Dermis blood vessel endothelial cell (primary cell): ENCODE measurements at regions not wholly inside any gene's neighbourhood (a gene's known extent, or its start where the extent isn't known, plus 50 kb on each side); places are given as distances from the start of the nearest gene placed in this dataset.
"Not testable (repeated sequence)": the region's sequence is repeated elsewhere in the genome, so short reads cannot be mapped to it uniquely, and the experiment has no call there.

Source experiments
- DNase-seq: peaks from one replicate; pipeline ENCODE4 v3.0.0; 2010

DNA sequence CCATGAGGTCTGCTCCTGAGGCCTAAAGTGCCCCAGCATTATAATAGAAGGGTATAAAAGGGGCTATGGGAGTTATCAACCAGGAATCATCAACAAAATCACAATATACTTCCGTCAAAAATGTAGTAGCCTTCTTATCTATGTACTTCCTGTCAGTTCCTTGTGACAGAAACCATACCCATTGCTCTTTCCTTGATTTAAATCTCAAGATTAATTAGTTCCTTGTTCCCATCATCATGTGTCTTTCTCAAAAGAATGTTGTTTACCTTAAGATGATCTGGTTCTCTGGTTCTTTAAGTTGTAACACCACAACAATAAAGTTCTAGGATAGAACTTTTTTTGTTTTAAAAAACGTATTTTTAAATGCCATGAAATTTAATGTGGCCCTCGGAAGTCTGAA, 833.3 kb downstream of the LTN1 start:
- DNase-seq, result no peak

- DNase-seq, result no peak
These were observed 836.1 kb downstream of the LTN1 start for GRCh38 chr21:28156590-28156989.

DNA sequence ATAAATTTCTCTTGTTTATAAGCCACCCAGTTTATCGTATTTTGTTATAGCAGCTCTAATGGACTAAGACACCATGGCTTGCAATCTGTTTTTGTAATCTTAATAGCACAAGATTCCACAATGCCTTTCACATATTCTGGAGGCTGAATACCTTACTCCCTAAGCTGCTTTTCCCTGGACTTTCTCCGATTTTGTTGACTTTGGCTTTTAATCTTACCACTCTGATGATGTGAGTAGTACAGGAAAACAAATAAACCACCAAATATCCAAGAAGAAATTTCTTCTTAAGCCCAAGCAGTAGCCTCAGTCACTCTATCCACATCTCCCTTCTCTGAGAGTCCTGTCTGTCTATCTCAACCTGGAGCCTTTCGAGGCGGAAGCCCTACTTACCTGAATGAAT, 838.6 kb downstream of the LTN1 start:
- no peak for DNase-seq

DNA sequence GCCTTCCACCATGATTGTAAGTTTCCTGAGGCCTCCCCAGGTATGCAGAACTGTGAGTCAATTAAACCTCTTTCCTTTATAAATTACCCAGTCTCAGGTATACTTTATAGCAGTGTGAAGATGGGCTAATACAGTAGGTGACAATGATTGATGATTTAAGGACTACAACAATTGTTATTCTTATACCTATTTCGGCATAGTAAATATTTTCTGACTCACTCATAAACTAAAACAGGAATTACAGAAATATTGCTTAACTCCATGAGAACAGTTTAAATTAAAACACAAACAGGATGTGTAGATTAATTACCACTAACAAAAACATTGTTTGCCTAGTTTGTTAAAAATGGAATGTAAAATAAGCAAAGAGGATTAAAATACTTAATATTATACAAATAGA, 839.9 kb downstream of the LTN1 start:
- no peak for DNase-seq

DNA sequence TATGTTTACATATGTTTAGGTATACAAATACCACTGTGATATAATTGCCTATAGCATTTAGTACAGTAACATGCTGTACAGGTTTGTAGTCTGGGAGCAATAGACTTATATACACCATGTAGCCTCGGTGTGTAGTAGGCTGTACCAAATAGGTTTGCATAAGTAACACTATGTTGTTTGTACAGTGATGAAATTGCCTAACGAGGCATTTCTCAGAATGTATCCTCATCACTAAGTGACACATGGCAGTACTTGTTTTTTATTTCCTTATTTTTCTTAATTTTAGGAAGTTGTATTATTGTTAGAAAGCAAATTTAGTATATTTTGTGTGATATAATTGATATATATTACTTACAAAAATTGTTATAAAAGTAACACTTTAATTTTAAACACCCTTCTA, 840.9 kb downstream of the LTN1 start:
- no peak for DNase-seq

- DNase-seq, result no peak
These were observed 841.9 kb downstream of the LTN1 start for GRCh38 chr21:28150778-28151177.

GRCh38 chr21:28148400-28149064, 844.1 kb downstream of the LTN1 start:
- DNase-seq, result no peak

- no peak for DNase-seq
These were observed 848.0 kb downstream of the LTN1 start for GRCh38 chr21:28144653-28145052.

DNA sequence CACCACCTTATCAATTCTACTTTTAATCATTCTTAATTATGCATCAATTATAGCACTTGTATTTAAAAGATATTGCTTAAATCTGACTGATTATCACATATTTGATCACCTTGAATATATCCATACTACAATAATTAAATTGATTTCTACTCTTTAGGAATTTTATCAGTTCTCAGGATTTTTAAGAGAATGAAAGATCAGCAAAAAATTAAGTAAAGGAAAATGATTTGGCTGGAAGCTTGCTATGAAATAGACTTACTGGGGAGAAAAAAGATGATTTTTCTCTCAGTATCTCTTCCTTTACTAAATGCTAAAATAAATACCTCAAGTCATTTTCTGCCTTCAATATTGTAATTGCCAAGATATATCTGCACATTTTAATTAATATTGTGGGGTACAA, 848.6 kb downstream of the LTN1 start:
- no peak for DNase-seq

DNA sequence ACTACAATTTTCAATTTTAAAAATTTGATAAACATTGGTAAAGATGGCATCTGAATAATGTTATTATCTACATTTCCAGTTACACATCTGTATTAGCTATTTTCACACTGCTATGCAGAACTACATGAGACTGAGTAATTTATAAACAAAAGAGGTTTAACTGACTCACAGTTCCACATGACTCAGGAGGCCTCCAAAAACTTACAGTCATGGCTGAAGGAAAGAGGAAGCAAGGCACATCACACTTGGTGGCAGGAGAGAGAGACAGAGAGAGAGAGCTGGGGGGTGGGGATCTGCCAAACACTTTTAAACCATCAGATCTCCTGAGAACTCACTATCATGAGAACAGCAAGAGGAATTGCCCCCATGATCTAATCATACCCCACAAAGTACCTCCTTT, 850.0 kb downstream of the LTN1 start:
- peak; percentile 23 for DNase-seq

DNA sequence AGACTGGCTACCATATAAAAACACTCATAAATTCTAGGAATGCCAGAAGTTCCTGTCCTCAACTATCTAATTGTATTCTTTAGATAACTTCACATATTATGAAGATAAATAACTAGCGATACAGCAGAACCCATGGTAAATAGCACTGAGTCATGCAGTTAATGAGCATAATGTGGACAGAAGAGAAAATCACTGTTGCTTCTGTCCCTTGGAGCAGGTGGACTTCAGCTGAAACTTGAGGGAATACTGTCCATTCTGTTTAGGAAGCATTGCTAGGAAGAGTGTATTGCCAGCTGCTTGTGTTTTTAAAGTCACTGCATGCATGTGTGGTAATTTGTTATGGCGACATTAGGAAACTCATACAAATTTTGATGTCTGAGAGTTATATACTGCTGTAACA, 854.4 kb downstream of the LTN1 start:
- no peak for DNase-seq

GRCh38 chr21:28136656-28137255, 855.9 kb downstream of the LTN1 start:
- no peak for DNase-seq

DNA sequence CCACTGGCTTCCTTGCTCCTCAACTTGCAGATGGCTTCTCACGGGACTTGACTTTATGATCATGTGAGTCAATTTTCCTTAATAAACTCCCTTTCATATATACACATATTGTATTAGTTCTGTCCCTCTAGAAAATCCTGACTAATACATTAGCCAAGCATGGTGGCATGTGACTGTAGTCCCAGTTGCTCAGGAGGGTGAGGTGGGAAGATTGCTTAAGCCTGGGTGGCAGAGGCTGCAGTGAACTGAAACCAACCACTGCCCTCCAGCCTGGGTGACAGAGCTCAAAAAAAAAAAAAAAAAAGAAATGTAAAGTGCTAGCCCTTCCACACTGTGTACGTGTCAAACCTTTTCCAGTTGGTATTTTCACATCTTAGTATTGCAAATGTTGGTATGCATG, 857.0 kb downstream of the LTN1 start:
- DNase-seq, result no peak

GRCh38 chr21:28133116-28133515, 859.6 kb downstream of the LTN1 start:
- DNase-seq, result no peak

- no peak for DNase-seq
These were observed 860.0 kb downstream of the LTN1 start for GRCh38 chr21:28132713-28133112.

GRCh38 chr21:28127175-28127785, 865.4 kb downstream of the LTN1 start:
- no peak for DNase-seq

GRCh38 chr21:28126521-28127174, 866.0 kb downstream of the LTN1 start:
- DNase-seq, result no peak

DNA sequence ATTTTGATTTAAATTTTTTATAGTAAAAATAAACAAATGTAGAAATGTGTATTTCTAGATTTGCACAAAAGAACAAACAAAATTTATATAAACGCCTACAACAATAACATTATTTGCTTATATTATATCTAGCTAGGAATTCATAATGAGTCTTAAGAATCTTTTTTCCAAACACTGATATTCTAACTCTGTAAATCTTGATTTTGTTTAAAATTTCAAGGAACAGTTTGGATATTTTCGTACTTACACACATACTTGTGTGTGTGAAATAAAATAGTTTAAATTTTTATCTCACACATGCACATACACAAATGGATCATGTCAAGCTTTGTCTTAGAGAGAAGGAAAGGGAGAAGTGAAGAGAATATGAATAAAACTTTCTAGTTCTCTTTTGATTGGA, 868.1 kb downstream of the LTN1 start:
- DNase-seq, result no peak

DNA sequence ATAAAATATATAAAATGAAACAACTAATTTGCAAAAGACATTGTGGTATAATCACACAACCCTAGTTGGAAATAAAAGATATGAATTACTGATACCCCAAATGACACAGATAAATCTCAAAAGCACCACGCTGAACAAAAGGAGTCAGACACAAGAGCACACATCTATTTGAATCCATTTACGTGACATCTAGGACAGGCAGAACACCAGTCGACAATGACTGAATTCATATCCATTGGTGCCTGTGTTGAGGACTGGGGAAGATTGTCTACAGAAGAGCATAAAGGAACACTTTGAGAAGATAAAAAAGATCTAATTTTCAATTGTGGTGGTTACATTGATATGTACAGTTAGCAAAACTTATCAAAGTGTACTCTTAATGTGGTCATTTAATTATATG, 874.1 kb downstream of the LTN1 start:
- DNase-seq, result no peak

GRCh38 chr21:28114986-28115385, 877.7 kb downstream of the LTN1 start:
- DNase-seq, result not testable (repeated sequence)

DNA sequence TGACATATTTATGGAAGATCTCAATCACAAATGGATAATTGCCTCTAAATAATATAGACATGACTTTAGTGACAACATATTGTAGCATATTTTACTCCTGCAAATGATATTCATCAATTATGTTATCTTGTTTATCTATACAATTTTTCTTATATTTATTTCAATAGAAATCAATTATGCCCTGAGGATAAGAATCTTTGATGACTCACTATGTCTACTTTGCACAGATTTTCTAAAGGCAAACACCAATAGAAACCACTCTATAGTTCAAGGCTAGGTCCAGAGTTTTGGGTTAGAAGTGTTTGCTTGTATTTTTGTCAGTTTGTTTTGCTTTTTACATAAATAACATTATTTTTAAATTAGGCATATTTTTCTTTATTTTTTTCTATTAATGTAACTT, 879.0 kb downstream of the LTN1 start:
- DNase-seq, result no peak

DNA sequence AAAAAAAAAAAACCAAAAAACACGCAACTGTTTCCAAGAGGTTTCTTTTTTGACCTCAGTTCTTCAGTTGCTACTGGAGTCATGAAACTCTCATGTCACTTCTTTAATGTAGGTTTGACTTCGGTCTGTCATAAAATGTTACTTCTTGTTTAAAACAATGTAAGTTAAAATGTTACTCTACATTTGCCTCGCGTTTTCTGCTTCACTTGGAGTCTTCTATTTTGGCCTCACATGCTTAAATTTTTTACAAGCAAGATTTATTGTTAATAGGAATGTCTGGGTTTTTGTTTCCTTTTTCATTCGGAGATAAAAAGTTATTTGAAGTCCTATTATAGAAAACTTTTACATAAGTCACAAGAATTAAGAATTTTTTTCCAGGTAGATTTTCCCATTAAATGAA, 880.2 kb downstream of the LTN1 start:
- no peak for DNase-seq

GRCh38 chr21:28111151-28111619, 881.5 kb downstream of the LTN1 start:
- peak; percentile 69 for DNase-seq

DNA sequence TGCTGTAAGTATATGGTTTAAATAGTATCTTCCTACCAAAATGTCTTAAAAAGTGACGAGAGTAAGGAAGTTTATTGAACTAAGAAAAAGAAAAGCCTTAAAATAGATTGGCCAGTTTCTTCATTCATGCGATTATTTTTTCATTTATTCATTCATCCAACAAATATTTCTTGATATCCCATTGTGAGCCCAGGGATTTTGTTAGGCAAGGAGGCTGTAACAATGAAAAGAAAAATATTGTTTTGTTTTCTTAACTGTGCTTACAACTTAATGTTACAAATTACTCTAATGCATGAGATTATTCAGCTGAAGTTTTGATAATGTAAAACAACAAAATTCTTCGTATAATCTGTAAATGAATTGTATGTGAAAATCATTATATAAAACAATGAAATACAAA, 882.0 kb downstream of the LTN1 start:
- DNase-seq, result no peak
